Activated naive CD4-positive, alpha-beta T cell treated with anti-CD3 and anti-CD28 coated beads, Interleukin-2, amount 50 U/mL, for 16 hours (primary cell): ENCODE measurements at regions not wholly inside any gene's neighbourhood (a gene's known extent, or its start where the extent isn't known, plus 50 kb on each side); places are given as distances from the start of the nearest gene placed in this dataset.
"Not testable (repeated sequence)": the region's sequence is repeated elsewhere in the genome, so short reads cannot be mapped to it uniquely, and the experiment has no call there.

Experiments
- DNase-seq: peaks from one replicate; pipeline ENCODE4 v3.0.0-alpha.2; 2020

GRCh38 chr6:85356743-85357142, 93.1 kb upstream of the NT5E start:
- DNase-seq, result not testable (repeated sequence)

DNA sequence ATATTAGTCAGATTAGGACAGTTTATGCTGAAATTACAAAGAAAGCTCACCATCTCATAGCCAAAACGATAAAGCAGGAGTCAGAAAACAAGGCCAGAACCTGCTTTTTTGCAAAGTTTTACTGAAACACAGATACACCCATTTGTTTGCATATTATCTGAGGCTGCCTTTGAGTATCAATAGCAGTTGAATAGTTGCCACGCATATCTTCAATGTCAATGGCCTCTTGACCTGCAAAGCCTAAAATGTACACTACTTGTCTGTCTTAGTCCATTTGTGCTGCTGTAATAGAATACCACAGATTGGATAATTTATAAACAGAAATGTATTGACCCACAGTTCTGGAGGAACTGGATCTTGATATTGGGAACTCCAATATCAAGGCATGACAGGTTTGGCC, 94.1 kb upstream of the NT5E start:
- DNase-seq, result no peak

GRCh38 chr6:85354761-85355618, 94.9 kb upstream of the NT5E start:
- DNase-seq, result peak; percentile 30

DNA sequence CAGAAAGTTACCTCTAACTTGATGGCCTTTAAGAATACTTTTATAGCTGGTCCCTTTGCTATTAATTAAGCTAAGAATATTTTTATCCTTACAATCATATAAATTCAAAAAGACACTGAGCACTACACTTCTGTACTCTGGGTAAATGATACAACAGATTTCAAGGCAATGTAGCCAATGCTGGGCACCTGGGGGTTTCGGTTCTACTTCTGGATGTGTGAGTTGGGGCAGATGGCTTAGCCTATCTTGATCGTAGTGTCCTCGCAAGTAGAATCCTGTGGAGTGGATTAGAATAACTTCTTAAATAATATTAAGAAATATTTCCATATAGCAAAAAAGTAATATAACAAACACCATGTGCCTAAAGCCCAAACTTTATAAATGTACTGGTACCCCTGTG, 96.9 kb upstream of the NT5E start:
- no peak for DNase-seq

DNA sequence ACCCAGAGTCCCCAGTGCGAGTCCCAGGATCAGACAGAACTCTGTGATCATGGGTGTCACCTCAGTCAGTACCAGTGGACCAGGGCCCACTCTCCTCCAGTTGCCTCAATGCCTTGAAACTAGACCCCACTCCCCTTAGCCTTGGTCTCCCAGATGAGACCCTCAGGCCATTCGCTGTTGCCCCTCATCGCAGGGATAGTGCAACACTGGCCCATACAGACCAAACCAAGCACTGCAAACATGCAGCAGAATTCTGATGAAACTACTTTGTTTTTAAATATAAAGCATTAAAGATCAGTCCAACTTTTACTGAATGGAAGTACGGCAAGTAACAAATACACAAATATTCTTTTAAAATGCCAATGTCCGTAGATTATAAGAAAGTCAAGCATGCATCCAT, 101.2 kb upstream of the NT5E start:
- no peak for DNase-seq

DNA sequence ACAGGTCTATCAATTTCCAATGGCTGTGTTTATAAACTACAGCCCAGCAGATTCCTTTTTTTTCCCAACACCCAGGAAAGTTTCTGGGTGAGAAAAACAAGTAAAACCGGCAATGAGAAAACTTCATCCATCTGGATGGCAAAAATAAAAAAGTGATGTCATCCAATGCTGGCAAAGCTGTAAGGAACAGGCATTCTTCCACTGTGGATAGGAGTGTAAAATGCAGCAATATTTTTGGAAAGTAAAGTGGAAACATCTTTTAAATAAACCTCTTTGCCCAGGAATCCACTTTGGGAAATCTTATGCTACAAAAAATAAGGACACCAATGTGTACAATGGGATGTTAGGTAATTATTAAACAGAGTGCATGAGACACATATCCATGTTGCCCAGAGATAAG, 102.1 kb upstream of the NT5E start:
- DNase-seq, result no peak

DNA sequence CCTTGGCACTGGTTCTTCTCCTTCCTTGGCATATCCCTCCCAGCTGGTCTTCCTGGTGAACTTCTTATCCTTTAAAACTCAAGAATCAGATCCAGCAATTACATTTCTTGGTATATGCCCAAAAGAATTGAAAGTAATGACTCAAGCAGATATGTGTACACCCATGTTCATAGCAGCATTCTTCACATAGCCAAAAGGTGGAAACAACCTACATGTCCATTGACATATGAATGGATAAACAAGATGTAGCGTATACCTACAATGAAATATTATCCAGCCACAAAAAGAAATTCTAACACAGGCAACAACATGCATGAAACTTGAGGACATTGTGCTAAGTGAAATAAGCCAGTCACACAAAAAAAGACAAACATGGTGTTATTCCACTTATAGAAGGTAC, 103.7 kb upstream of the NT5E start:
- DNase-seq, result no peak

DNA sequence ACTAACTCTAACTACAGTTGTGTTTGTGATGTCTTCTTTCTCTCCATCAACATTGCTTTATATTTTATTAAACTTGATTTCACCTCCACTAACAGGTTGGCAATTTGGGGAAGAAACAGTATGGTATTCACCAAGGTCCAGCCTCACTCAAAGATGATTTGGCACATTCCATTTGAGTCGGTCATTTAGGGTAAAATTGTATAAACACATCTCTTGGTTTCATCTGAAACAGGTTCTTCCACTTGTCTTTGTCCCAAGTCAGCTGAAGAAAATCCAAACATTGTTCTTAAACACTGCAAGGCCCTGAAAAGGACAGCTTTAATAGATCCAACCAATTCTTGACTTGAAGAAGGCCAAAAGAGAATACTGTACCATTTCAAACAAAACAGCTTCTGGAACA, 104.9 kb upstream of the NT5E start:
- DNase-seq, result no peak

DNA sequence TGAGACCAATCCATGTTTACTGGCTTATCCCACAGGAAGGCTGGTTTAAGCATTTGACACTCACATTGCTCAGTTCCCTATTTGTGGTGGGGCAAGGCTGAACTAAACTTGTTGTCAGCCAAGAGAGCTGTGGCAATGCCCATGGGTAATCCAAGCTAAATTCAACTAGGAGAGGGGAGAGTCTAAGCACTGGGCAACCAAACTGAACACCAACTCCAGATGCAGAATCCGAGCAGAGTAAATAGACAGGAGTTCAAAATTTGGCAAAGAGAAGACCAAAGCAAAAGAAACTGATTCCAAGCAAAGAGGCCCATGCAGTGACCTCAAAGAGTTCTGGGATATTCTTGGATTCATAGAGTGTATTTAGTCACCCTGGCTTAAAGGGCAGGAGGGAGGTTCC, 106.5 kb upstream of the NT5E start:
- no peak for DNase-seq

- DNase-seq, result no peak
Measured at GRCh38 chr6:85329196-85329595, 120.7 kb upstream of the NT5E start.

- not testable (repeated sequence) for DNase-seq
Measured at GRCh38 chr6:85325811-85326210, 124.1 kb upstream of the NT5E start.

DNA sequence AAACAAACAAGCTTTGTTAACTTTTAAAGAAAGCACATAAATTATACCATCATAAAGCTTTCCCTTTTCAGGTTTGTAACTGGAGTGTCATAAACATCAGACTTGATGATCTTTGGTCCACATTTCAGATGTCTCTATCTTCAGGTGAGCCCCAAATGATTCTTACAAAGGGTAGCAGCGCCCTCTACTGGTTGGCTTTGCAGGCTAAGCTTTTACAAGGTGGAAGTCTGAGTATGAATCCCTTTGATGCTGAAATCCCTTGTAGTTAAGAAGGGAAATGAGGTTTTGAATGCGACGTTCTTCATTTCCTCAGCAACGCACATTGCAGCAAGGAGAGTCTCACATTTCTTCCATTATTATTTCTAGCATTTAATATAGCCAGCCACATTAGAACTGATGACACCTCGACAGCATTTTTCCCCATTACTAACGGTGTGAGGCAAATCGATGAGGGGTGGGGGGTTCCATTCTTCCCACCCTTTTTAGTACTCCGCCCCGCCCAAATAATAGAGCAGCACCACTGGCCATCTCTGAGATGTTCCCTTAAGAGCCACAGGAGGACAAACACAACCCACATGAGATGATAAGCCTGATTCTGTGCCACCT, 126.3 kb upstream of the NT5E start:
- peak; percentile 56 for DNase-seq

- no peak for DNase-seq
Measured at GRCh38 chr6:85322446-85323105, 127.3 kb upstream of the NT5E start.

- no peak for DNase-seq
Measured at GRCh38 chr6:85321906-85322305, 128.0 kb upstream of the NT5E start.

- DNase-seq, result no peak
Measured at GRCh38 chr6:85314586-85314985, 135.3 kb upstream of the NT5E start.

DNA sequence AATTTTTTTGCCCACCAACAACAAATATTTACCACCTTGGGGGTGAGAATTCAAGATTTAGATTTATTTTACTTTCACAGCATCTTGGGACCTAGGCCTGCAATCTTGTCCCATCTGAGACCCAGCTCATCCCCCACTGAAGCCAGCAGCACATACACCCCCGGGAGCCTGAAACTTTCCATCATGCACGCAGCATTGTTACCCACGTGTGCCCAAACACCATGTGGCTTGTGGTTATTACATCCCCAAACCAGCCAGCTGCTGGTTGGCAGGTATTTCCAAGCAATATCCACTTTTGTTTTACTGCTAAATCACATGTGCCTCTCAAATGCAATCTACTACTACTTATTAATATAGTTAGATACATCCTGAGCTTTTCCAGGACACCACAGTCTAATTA, 149.3 kb upstream of the NT5E start:
- no peak for DNase-seq

DNA sequence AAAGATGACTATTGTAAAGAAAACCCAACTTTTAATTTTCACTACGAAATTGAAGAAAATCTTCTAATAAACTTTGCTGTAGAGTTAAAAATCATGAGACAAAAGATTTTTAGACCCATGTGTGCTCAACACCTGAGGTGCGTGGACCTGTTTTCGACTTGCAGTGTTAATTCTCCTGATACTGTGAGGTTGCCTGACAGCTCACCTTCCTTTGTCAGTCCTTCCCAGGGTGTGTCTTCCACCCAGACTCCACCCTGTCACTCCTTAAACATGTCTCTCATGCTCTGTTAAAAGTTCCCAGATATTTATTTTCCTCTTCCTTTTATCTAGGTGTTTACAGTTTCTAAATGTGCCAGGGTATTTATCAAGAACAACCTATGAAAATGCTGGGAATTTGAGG, 151.3 kb upstream of the NT5E start:
- no peak for DNase-seq

GRCh38 chr6:85291326-85291725, 158.6 kb upstream of the NT5E start:
- no peak for DNase-seq

GRCh38 chr6:85287654-85288053, 162.2 kb upstream of the NT5E start:
- no peak for DNase-seq

DNA sequence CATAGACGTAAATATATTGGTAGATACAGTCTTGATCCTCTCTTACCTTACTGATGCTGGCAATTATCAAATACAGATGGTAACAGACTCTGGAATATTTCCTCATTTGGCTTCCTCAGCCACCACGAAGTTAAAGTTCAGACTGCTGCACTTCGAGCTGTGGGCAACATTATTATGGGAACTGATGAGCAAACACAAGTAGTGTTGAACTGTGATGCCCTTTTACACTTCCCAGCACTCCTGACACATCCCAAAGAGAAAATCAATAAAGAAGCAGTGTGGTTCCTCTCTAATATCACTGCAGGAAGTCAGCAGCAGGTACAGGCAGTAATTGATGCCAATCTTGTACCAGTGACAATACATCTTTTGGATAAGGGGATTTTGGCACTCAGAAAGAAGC, 162.7 kb upstream of the NT5E start:
- DNase-seq, result no peak

DNA sequence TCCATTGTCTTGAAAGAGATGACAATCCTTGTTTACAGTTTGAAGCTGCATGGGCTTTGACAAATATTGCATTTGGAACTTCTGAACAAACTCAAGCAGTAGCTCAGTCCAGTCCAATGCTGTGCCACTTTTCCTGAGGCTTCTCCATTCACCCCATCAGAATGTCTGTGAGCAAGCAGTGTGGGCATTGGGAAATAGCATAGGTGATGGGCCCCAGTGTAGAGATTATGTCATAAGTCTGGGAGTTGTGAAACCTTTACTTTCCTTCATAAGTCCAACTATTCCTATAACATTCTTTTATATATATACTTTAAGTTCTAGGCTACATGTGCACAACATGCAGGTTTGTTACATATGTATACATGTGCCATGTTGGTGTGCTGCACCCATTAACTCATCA, 163.4 kb upstream of the NT5E start:
- not testable (repeated sequence) for DNase-seq

DNA sequence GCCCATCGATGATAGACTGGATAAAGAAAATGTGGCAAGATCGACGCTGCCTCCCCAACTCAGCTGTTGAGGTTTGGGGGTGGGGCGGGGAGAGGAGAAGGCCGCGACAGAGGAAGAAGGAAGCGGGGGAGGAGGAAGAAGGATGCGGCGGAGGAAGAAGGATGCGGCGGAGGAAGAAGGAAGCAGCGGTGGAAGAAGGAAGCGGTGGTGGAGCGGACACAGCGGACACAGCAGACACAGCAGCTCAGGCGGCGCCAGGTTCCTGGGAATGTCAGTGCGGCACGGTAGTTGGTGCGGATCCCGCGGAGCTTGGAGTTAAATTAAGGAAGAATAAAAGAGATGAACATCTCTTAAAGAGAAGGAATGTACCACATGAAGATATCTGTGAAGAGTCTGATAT, 163.9 kb upstream of the NT5E start:
- DNase-seq, result no peak

- no peak for DNase-seq
Measured at GRCh38 chr6:85285114-85285513, 164.8 kb upstream of the NT5E start.

GRCh38 chr6:85283436-85283835, 166.4 kb upstream of the NT5E start:
- no peak for DNase-seq
